IMR-90 (cell line): ENCODE measurements at regions not wholly inside any gene's neighbourhood (a gene's known extent, or its start where the extent isn't known, plus 50 kb on each side); places are given as distances from the start of the nearest gene placed in this dataset.

Source experiments
- ATAC-seq: fragments of 200-7000 bp; cut with Tn5 transposase; 2 replicates; pipeline ENCODE4 v1.9.1; 2020; ENCODE audit warnings: low read depth, mild to moderate bottlenecking, moderate library complexity
- BruUV-seq: library from RNA; stranded (reverse); fragments of 400-500 nt; replicated peaks from 2 replicates; lab custom pipeline; 2021; lab: Mats Ljungman, UMichigan
- CTCF ChIA-PET: fragments of 300-600 bp; formaldehyde crosslinking; extraction: SDS; loops from one replicate; lab custom pipeline; 2021; ENCODE audit warnings: antibody characterized with exemption; lab: Yijun Ruan, JAX
- POLR2A ChIA-PET: fragments of 300-600 bp; sonication (Branson Sonifier 250); formaldehyde crosslinking; loops from one replicate; lab custom pipeline; 2022; ENCODE audit warnings: antibody characterized with exemption; ENCODE audit not compliant: unreplicated experiment; lab: Charles Lee
- DNase-seq: peaks from one replicate; pipeline ENCODE4 v3.0.0; 2013
- H2AFZ ChIP-seq: replicated peaks from 2 replicates; pipeline ENCODE3; 2013; ENCODE audit warnings: low read length, mild to moderate bottlenecking; ENCODE audit not compliant: poor library complexity
- H2AK5ac ChIP-seq: 2 replicates; pipeline ENCODE4 v1.6.1; 2013; ENCODE audit warnings: low read depth, low read length, inconsistent platforms
- H2AK9ac ChIP-seq: replicated peaks from 2 replicates; pipeline ENCODE3; 2013; ENCODE audit warnings: mild to moderate bottlenecking, low read depth, low read length, moderate library complexity; ENCODE audit not compliant: poor library complexity
- H2BK120ac ChIP-seq: 2 replicates; pipeline ENCODE4 v1.6.1; 2013; ENCODE audit warnings: low read depth, low read length, inconsistent platforms
- H2BK15ac ChIP-seq: 3 replicates; pipeline ENCODE4 v1.6.1; 2013; ENCODE audit warnings: low read depth, low read length, inconsistent platforms
- H2BK20ac ChIP-seq: 2 replicates; pipeline ENCODE4 v1.6.1; 2013; ENCODE audit warnings: low read depth, mild to moderate bottlenecking, inconsistent platforms, low read length, moderate library complexity
- H2BK5ac ChIP-seq: 2 replicates; pipeline ENCODE4 v1.6.1; 2013; ENCODE audit warnings: mild to moderate bottlenecking, low read depth, low read length, inconsistent platforms; ENCODE audit not compliant: poor library complexity, severe bottlenecking
- H3K14ac ChIP-seq: replicated peaks from 2 replicates; pipeline ENCODE4 v1.6.1; 2013; ENCODE audit warnings: low read depth, low read length, inconsistent platforms
- H3K18ac ChIP-seq: 2 replicates; pipeline ENCODE4 v1.6.1; 2013; ENCODE audit warnings: low read depth, low read length, control low read depth
- H3K23ac ChIP-seq: 2 replicates; pipeline ENCODE4 v1.6.1; 2013; ENCODE audit warnings: low read depth, low read length, inconsistent platforms
- H3K27ac ChIP-seq: 2 replicates; pipeline ENCODE4 v1.5.1; 2013; ENCODE audit warnings: mild to moderate bottlenecking, control low read depth, low read length; ENCODE audit not compliant: insufficient read depth
- H3K27me3 ChIP-seq: 2 replicates; pipeline ENCODE4 v1.6.1; 2013; ENCODE audit warnings: low read length; ENCODE audit not compliant: control insufficient read depth, insufficient read depth
- H3K36me3 ChIP-seq: 2 replicates; pipeline ENCODE4 v1.6.1; 2013; ENCODE audit warnings: low read length, mixed read lengths; ENCODE audit not compliant: control insufficient read depth, insufficient read depth
- H3K4ac ChIP-seq: 2 replicates; pipeline ENCODE4 v1.6.1; 2013; ENCODE audit warnings: low read depth, low read length, inconsistent platforms
- H3K4me1 ChIP-seq: 2 replicates; pipeline ENCODE4 v1.6.1; 2013; ENCODE audit warnings: low read length, mixed read lengths; ENCODE audit not compliant: control insufficient read depth, insufficient read depth
- H3K4me2 ChIP-seq: 2 replicates; pipeline ENCODE4 v1.6.1; 2013; ENCODE audit warnings: low read depth, mild to moderate bottlenecking, control low read depth, low read length, moderate library complexity
- H3K4me3 ChIP-seq: 2 replicates; pipeline ENCODE4 v1.5.1; 2013; ENCODE audit warnings: low read depth, mild to moderate bottlenecking, control low read depth, low read length, moderate library complexity; ENCODE audit not compliant: insufficient read depth
- H3K56ac ChIP-seq: 2 replicates; pipeline ENCODE4 v1.6.1; 2013; ENCODE audit warnings: low read length, inconsistent platforms; ENCODE audit not compliant: insufficient read depth; ENCODE audit errors: extremely low read depth
- H3K79me1 ChIP-seq, 2 experiments: 2 replicates each; pipeline ENCODE4 v1.6.1; 2013; ENCODE audit warnings: low read length in 2 of 2, inconsistent platforms in 1 of 2, low read depth in 1 of 2
- H3K9ac ChIP-seq: 2 replicates; pipeline ENCODE4 v1.6.1; 2013; ENCODE audit warnings: low read depth, low read length, control low read depth
- H3K9me1 ChIP-seq: 2 replicates; pipeline ENCODE4 v1.6.1; 2013; ENCODE audit warnings: low read length, inconsistent platforms; ENCODE audit not compliant: insufficient read depth
- H3K9me3 ChIP-seq: 2 replicates; pipeline ENCODE4 v1.6.1; 2013; ENCODE audit warnings: low read length; ENCODE audit not compliant: control insufficient read depth, insufficient read depth
- H4K20me1 ChIP-seq: 2 replicates; pipeline ENCODE4 v1.6.1; 2013; ENCODE audit warnings: low read length, inconsistent platforms; ENCODE audit not compliant: insufficient read depth
- H4K5ac ChIP-seq: 2 replicates; pipeline ENCODE4 v1.6.1; 2013; ENCODE audit warnings: mild to moderate bottlenecking, low read depth, low read length, control low read depth
- H4K8ac ChIP-seq, 2 experiments: 2 replicates each; pipeline ENCODE4 v1.6.1; 2013; ENCODE audit warnings: low read depth in 2 of 2, low read length in 2 of 2, control low read depth in 1 of 2, inconsistent platforms in 1 of 2
- H4K91ac ChIP-seq: 2 replicates; pipeline ENCODE4 v1.6.1; 2013; ENCODE audit warnings: low read depth, low read length, inconsistent platforms; ENCODE audit not compliant: insufficient read depth
- CHD1 ChIP-seq: IDR thresholded peaks from 2 replicates; pipeline ENCODE4 v1.6.1; 2012; ENCODE audit warnings: low read depth, low read length, improper control_type of control experiment
- CTCF ChIP-seq: conservative IDR thresholded peaks from 2 replicates; pipeline ENCODE4 v1.5.1; 2012; ENCODE audit warnings: mild to moderate bottlenecking, low read depth, low read length, improper control_type of control experiment
- ELK1 ChIP-seq: fragments of 150-350 bp; IDR thresholded peaks from 2 replicates; pipeline ENCODE4 v1.6.1; 2016; ENCODE audit warnings: low read depth, mild to moderate bottlenecking, low read length, moderate library complexity, borderline replicate concordance
- MAZ ChIP-seq: IDR thresholded peaks from 2 replicates; pipeline ENCODE4 v1.6.1; 2012; ENCODE audit warnings: low read depth, mild to moderate bottlenecking, low read length, improper control_type of control experiment, moderate library complexity, borderline replicate concordance
- MXI1 ChIP-seq: IDR thresholded peaks from 2 replicates; pipeline ENCODE4 v1.6.1; 2012; ENCODE audit warnings: low read depth, mild to moderate bottlenecking, low read length, moderate library complexity, borderline replicate concordance
- RCOR1 ChIP-seq: IDR thresholded peaks from 2 replicates; pipeline ENCODE4 v1.6.1; 2012; ENCODE audit warnings: mild to moderate bottlenecking, low read length, improper control_type of control experiment; ENCODE audit not compliant: insufficient replicate concordance
- WGBS, 2 experiments: methylation state at CpG; one replicate each; pipeline versions ENCODE4 v1.1.5 to v1.1.7; 2013; ENCODE audit warnings: missing lambda C conversion rate in 2 of 2; ENCODE audit not compliant: insufficient read length in 1 of 2; ENCODE audit errors: extremely low coverage in 2 of 2; 5-methylcytosine and 5-hydroxymethylcytosine counted together
- dilution Hi-C: fragments of 300-500 bp; cut with HindIII; formaldehyde crosslinking; loops from one replicate; pipeline ENCODE4 v1.14.3; 2018; ENCODE audit warnings: low sequenced_read_pairs; ENCODE audit not compliant: unreplicated experiment
- in situ Hi-C: fragments of 300-500 bp; cut with MboI; formaldehyde crosslinking; loops from 3 replicates; pipeline ENCODE4 v1.14.3; 2019; ENCODE audit warnings: low sequenced_read_pairs, inconsistent platforms, mixed read lengths
- intact Hi-C: fragments of 100-400 bp; cut with micrococcal nuclease; formaldehyde crosslinking; loops from 2 replicates; pipeline ENCODE4 v1.10.0; 2022

GRCh38 chr2:118584062-118584749 is 263.2 kb downstream of the EN1 start:
- Histone ChIP-seq H2AK9ac (no peak overlapping the region), H4K8ac (no peak overlapping the region), H3K79me1 (no peaks in the 10 kb centered on the region), H3K4ac (no peak overlapping the region), H3K9me1 (no peaks in the 10 kb centered on the region), H4K91ac (no peak overlapping the region), H3K14ac (no peak overlapping the region), H2AK5ac (no peak overlapping the region), H3K9ac (no peak overlapping the region), H3K9me3 (no peaks in the 10 kb centered on the region), H2BK15ac (no peak overlapping the region), H3K4me3 (no peak overlapping the region), H2BK20ac (no peak overlapping the region), H3K27ac (no peak overlapping the region), H3K23ac (no peak overlapping the region), H3K18ac (no peak overlapping the region), H2BK5ac (no peak overlapping the region), H3K36me3 (no peaks in the 10 kb centered on the region), H4K20me1 (no peaks in the 10 kb centered on the region), H3K56ac (no peak overlapping the region), H2BK120ac (no peak overlapping the region), H3K27me3 (no peaks in the 10 kb centered on the region), H3K4me2 (no peak overlapping the region), H2AFZ (no peak overlapping the region), H4K5ac (no peak overlapping the region), H3K4me1 (no peaks in the 10 kb centered on the region)
- ChIA-PET CTCF (no interaction called here), POLR2A (no interaction called here)
- no TSS peak for BruUV-seq
- intact Hi-C loops, result no loop called here
- in situ Hi-C loops, result no loop called here
- TF ChIP-seq ELK1, result no peak
- TF ChIP-seq RCOR1, result no peak
- TF ChIP-seq CTCF, result no peak
- no peak for TF ChIP-seq MXI1
- no peak for TF ChIP-seq CHD1
- no peak for TF ChIP-seq MAZ
- DNase-seq (no peak), ATAC-seq (no peak)
- WGBS, 2 experiments, result no CpG with 5 or more reads among the region's 4 CpGs
- dilution Hi-C loops, result no loop called here
